Chondrocyte (in vitro differentiated cells): ENCODE measurements at regions not wholly inside any gene's neighbourhood (a gene's known extent, or its start where the extent isn't known, plus 50 kb on each side); places are given as distances from the start of the nearest gene placed in this dataset.
"Not testable (repeated sequence)": the region's sequence is repeated elsewhere in the genome, so short reads cannot be mapped to it uniquely, and the experiment has no call there.

ENCODE experiments used
- DNase-seq: peaks from one replicate; pipeline ENCODE4 v3.0.0; 2021; ENCODE audit warnings: mixed read lengths, low spot score
- H3K27ac Mint-ChIP-seq: one replicate; pipeline ENCODE4 v1.8.0; 2021; ENCODE audit warnings: mild to moderate bottlenecking, moderate library complexity, mixed read lengths; ENCODE audit not compliant: unreplicated experiment
- H3K27me3 Mint-ChIP-seq: 2 replicates; pipeline ENCODE4 v1.8.0; 2021; ENCODE audit warnings: low read depth, mixed read lengths
- H3K36me3 Mint-ChIP-seq: 2 replicates; pipeline ENCODE4 v1.8.0; 2021; ENCODE audit warnings: low read depth, mixed read lengths
- H3K4me1 Mint-ChIP-seq: 2 replicates; pipeline ENCODE4 v1.8.0; 2021; ENCODE audit warnings: low read depth, mild to moderate bottlenecking, mixed read lengths
- H3K4me3 Mint-ChIP-seq: one replicate; pipeline ENCODE4 v1.8.0; 2021; ENCODE audit warnings: mild to moderate bottlenecking, moderate library complexity, mixed read lengths; ENCODE audit not compliant: unreplicated experiment
- H3K9me3 Mint-ChIP-seq: 2 replicates; pipeline ENCODE4 v1.8.0; 2021; ENCODE audit warnings: low read depth, mixed read lengths
- TF ChIP-seq, protein P1 (sequence below): fragments of 200-600 bp; sonication (generic); IDR thresholded peaks from 2 replicates; pipeline ENCODE4 v1.5.0; 2021; ENCODE audit warnings: antibody characterized with exemption, mild to moderate bottlenecking, moderate library complexity

DNA sequence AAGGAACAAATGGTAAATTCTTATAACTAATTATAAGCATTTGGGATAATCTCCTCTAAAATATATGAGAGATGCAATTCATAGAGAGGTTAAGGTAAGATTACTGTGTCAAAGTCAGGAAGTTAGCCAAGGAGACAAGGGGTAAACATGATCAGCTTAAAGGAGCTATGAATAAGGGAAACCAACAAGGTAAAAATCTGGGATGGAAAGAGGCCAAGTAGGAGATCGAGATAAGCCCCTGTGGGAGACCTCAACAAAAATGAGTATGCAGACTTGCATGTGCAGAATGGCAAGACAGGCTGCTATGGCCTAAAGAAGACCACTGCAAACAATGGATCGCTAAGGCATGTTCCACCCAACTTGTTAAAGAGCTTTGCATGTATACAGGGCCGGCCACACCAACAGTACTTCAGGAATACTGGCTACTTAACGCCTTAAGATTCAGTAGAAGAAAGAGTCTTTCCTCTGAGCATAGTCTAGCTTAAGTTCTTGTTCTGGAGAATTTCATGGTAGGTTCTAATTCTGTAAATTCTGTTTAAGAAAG, 738.6 kb downstream of the GALC start:
- Mint-ChIP-seq H3K27ac (no peak overlapping the region), H3K36me3 (no peaks in the 10 kb centered on the region), H3K4me1 (no peaks in the 10 kb centered on the region), H3K9me3 (peaks cover 11% of the 10 kb centered on the region), H3K27me3 (no peaks in the 10 kb centered on the region), H3K4me3 (no peak overlapping the region)
- no peak for DNase-seq
- TF ChIP-seq, protein P1, sequence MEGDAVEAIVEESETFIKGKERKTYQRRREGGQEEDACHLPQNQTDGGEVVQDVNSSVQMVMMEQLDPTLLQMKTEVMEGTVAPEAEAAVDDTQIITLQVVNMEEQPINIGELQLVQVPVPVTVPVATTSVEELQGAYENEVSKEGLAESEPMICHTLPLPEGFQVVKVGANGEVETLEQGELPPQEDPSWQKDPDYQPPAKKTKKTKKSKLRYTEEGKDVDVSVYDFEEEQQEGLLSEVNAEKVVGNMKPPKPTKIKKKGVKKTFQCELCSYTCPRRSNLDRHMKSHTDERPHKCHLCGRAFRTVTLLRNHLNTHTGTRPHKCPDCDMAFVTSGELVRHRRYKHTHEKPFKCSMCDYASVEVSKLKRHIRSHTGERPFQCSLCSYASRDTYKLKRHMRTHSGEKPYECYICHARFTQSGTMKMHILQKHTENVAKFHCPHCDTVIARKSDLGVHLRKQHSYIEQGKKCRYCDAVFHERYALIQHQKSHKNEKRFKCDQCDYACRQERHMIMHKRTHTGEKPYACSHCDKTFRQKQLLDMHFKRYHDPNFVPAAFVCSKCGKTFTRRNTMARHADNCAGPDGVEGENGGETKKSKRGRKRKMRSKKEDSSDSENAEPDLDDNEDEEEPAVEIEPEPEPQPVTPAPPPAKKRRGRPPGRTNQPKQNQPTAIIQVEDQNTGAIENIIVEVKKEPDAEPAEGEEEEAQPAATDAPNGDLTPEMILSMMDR: no peak

DNA sequence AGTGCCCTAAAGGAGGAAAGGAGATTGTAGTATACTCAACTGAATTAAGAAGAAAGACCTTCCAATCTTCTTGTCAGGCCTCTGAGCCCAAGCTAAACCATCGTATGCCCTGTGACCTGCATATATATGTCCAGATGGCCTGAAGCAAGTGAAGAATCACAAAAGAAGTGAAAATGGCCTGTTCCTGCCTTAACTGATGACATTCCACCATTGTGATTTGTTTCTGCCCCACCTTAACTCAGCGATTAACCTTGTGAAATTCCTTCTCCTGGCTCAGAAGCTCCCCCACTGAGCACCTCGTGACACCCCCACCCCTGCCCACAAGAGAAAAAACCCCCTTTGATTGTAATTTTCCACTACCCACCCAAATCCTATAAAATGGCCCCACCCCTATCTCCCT, 739.2 kb downstream of the GALC start:
- not testable (repeated sequence) for H3K27ac Mint-ChIP-seq, DNase-seq, H3K36me3 Mint-ChIP-seq, H3K4me3 Mint-ChIP-seq, H3K27me3 Mint-ChIP-seq, H3K9me3 Mint-ChIP-seq, H3K4me1 Mint-ChIP-seq

- H3K27me3 Mint-ChIP-seq: no peaks in the 10 kb centered on the region
- DNase-seq: no peak
- peaks cover 16% of the 10 kb centered on the region for H3K9me3 Mint-ChIP-seq
- TF ChIP-seq, protein P1: no peak
- no peak overlapping the region for H3K4me3 Mint-ChIP-seq
- no peaks in the 10 kb centered on the region for H3K36me3 Mint-ChIP-seq
- H3K4me1 Mint-ChIP-seq: no peaks in the 10 kb centered on the region
- H3K27ac Mint-ChIP-seq: no peak overlapping the region
Measured at GRCh38 chr14:87252103-87252502, 740.9 kb downstream of the GALC start.

DNA sequence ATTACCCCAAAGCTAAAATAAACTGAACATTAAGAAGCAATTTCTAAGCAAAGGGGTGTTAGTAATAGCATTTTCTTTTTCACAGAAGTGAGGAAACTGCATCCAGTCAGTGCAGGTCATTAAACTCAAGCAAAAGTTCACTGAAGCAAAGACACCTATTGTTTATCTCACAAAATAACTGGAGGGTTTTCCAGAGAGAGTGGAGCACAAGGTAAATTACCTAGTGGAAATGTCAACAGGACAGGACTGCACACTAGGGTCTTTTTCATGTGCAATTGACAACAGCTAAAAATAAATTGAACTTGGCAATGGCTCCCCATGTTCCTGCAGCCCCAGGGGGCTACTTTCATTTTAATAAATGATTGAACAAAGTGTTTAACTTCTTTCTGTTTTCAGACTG, 742.0 kb downstream of the GALC start:
- Mint-ChIP-seq H3K36me3 (peaks cover 2% of the 10 kb centered on the region), H3K4me3 (no peak overlapping the region), H3K27ac (no peak overlapping the region), H3K27me3 (no peaks in the 10 kb centered on the region), H3K4me1 (no peaks in the 10 kb centered on the region), H3K9me3 (peaks cover 20% of the 10 kb centered on the region)
- TF ChIP-seq, protein P1: no peak
- DNase-seq: no peak

GRCh38 chr14:87241018-87241768, 751.8 kb downstream of the GALC start:
- Mint-ChIP-seq H3K27ac (no peak overlapping the region), H3K9me3 (peaks cover 16% of the 10 kb centered on the region), H3K4me1 (peaks cover 4% of the 10 kb centered on the region), H3K4me3 (no peak overlapping the region), H3K36me3 (no peaks in the 10 kb centered on the region), H3K27me3 (no peaks in the 10 kb centered on the region)
- DNase-seq: no peak
- TF ChIP-seq, protein P1: no peak

DNA sequence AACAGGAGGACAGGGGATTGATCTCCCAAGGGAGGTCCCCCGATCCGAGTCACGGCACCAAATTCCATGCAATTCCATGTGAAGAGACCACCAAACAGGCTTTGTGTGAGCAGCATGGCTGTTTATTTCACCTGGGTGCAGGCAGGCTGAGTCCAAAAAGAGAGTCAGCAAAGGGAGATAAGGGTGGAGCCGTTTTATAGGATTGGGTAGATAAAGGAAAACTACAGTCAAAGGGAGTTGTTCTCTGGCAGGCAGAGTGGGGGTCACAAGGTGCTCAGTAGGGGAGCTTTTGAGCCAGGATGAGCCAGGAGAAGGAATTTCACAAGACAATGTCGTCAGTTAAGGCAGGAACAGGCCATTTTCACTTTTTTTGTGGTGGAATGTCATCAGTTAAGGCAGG, 752.7 kb downstream of the GALC start:
- H3K9me3 Mint-ChIP-seq: peaks cover 15% of the 10 kb centered on the region
- not testable (repeated sequence) for H3K4me1 Mint-ChIP-seq, DNase-seq, H3K27me3 Mint-ChIP-seq, H3K4me3 Mint-ChIP-seq, H3K36me3 Mint-ChIP-seq, H3K27ac Mint-ChIP-seq
